WERI-Rb-1 (cell line): ENCODE measurements at regions not wholly inside any gene's neighbourhood (a gene's known extent, or its start where the extent isn't known, plus 50 kb on each side); places are given as distances from the start of the nearest gene placed in this dataset.

ENCODE experiments used
- DNase-seq: peaks from one replicate; pipeline ENCODE4 v3.0.0-alpha.2; 2020
- H3K27ac ChIP-seq: fragments of 250-450 bp; sonication (Bioruptor Pico); 2 replicates; pipeline ENCODE4 v1.5.1; 2020; ENCODE audit warnings: mild to moderate bottlenecking, moderate library complexity
- H3K27me3 ChIP-seq: fragments of 250-450 bp; sonication (Bioruptor Pico); 2 replicates; pipeline ENCODE4 v1.5.1; 2021; ENCODE audit warnings: mild to moderate bottlenecking, low read depth, moderate library complexity; ENCODE audit not compliant: insufficient read depth, severe bottlenecking
- H3K36me3 ChIP-seq: fragments of 250-450 bp; sonication (Bioruptor Pico); 2 replicates; pipeline ENCODE4 v1.5.1; 2020; ENCODE audit warnings: mild to moderate bottlenecking, moderate library complexity
- H3K4me3 ChIP-seq: 2 replicates; pipeline ENCODE4 v1.5.1; 2011; ENCODE audit warnings: low read depth, mild to moderate bottlenecking, control low read depth, low read length
- H3K9me3 ChIP-seq: fragments of 250-450 bp; sonication (Bioruptor Pico); 2 replicates; pipeline ENCODE4 v1.5.1; 2021; ENCODE audit warnings: mild to moderate bottlenecking, moderate library complexity; ENCODE audit not compliant: severe bottlenecking
- CTCF ChIP-seq: IDR thresholded peaks from 2 replicates; pipeline ENCODE4 v1.5.1; 2011; ENCODE audit warnings: low read depth, mild to moderate bottlenecking, control low read depth, inconsistent platforms, low read length

GRCh38 chr18:22546905-22547570 is 129.3 kb upstream of the CTAGE1 start:
- H3K9me3 ChIP-seq: no peaks in the 10 kb centered on the region
- TF ChIP-seq CTCF: no peak
- H3K4me3 ChIP-seq: no peak overlapping the region
- H3K36me3 ChIP-seq: no peaks in the 10 kb centered on the region
- peaks cover 75% of the 10 kb centered on the region for H3K27me3 ChIP-seq
- no peak overlapping the region for H3K27ac ChIP-seq
- no peak for DNase-seq

GRCh38 chr18:22547807-22548561 is 130.3 kb upstream of the CTAGE1 start:
- H3K27ac ChIP-seq: no peak overlapping the region
- DNase-seq: no peak
- no peaks in the 10 kb centered on the region for H3K9me3 ChIP-seq
- H3K27me3 ChIP-seq: peaks cover 76% of the 10 kb centered on the region
- TF ChIP-seq CTCF: no peak
- H3K36me3 ChIP-seq: no peaks in the 10 kb centered on the region
- no peak overlapping the region for H3K4me3 ChIP-seq

- no peaks in the 10 kb centered on the region for H3K36me3 ChIP-seq
- no peaks in the 10 kb centered on the region for H3K9me3 ChIP-seq
- H3K27ac ChIP-seq: no peak overlapping the region
- H3K4me3 ChIP-seq: no peak overlapping the region
- TF ChIP-seq CTCF: no peak
- peaks cover 75% of the 10 kb centered on the region for H3K27me3 ChIP-seq
- no peak for DNase-seq
These were observed 131.7 kb upstream of the CTAGE1 start for GRCh38 chr18:22549260-22549937.

GRCh38 chr18:22550366-22550765 is 132.7 kb upstream of the CTAGE1 start:
- H3K27ac ChIP-seq: no peak overlapping the region
- TF ChIP-seq CTCF: no peak
- DNase-seq: no peak
- H3K9me3 ChIP-seq: no peaks in the 10 kb centered on the region
- no peaks in the 10 kb centered on the region for H3K36me3 ChIP-seq
- no peak overlapping the region for H3K4me3 ChIP-seq
- peaks cover 73% of the 10 kb centered on the region for H3K27me3 ChIP-seq

- TF ChIP-seq CTCF: no peak
- no peak for DNase-seq
- Histone ChIP-seq H3K36me3 (no peaks in the 10 kb centered on the region), H3K4me3 (no peak overlapping the region), H3K27me3 (peaks cover 73% of the 10 kb centered on the region), H3K9me3 (no peaks in the 10 kb centered on the region), H3K27ac (no peak overlapping the region)
These were observed 133.1 kb upstream of the CTAGE1 start for GRCh38 chr18:22550861-22551260.
